ENCODE measurements at regions not wholly inside any gene's neighbourhood (a gene's known extent, or its start where the extent isn't known, plus 50 kb on each side); places are given as distances from the start of the nearest gene placed in this dataset.

GRCh38 chr7:88449410-88449809 lies 142.7 kb upstream of the STEAP4 start:
- ATAC-seq (no peak), DNase-seq (no peak)
- CTCF ChIA-PET = interaction anchor here (0.5 kb wide), 1 partner anchor 222 kb away, joined by 3 read pairs; no protein-coding TSS in a partner anchor
- no peaks in the 10 kb centered on the region for H3K9me2 ChIP-seq (replicated peaks; ENCODE audit: low read length)
- no peaks in the 10 kb centered on the region for H3K27me3 ChIP-seq (ENCODE audit: low read length)
- H3K4me3 ChIP-seq (ENCODE audit: low read length) = no peak overlapping the region
- no peaks in the 10 kb centered on the region for H3K79me2 ChIP-seq (ENCODE audit: low read length)
- no peak overlapping the region for H3K27ac ChIP-seq (ENCODE audit: low read length)
- no peak for TF ChIP-seq CTCF (conservative IDR thresholded peaks at IDR 0.05; ENCODE audit: low read depth, low read length)
- TF ChIP-seq EZH2 (IDR thresholded peaks at IDR 0.05; ENCODE audit: low read length, unreplicated experiment) = no peak
- no peak for TF ChIP-seq EZH2phosphoT487 (IDR thresholded peaks at IDR 0.05; ENCODE audit: borderline replicate concordance, low read length)
- no peak overlapping the region for H3K4me2 ChIP-seq (ENCODE audit: low read length)
- no peaks in the 10 kb centered on the region for H3K9me3 ChIP-seq (ENCODE audit: low read length)
- H3K36me3 ChIP-seq (ENCODE audit: low read depth, low read length) = no peaks in the 10 kb centered on the region
- no peak overlapping the region for H2AFZ ChIP-seq (ENCODE audit: low read length)
- POLR2A ChIA-PET (ENCODE audit: unreplicated experiment) = no interaction called here
- no TSS peak for BruUV-seq (replicated peaks)
- intact Hi-C loops (cut with micrococcal nuclease) = no loop called here
- no peaks in the 10 kb centered on the region for H4K20me1 ChIP-seq (ENCODE audit: low read length)
- no peaks in the 10 kb centered on the region for H3F3A ChIP-seq (ENCODE audit: low read length, unreplicated experiment)
- no peak overlapping the region for H3K9ac ChIP-seq (ENCODE audit: low read length)
- no peaks in the 10 kb centered on the region for H3K4me1 ChIP-seq (ENCODE audit: insufficient read depth, low read length)

GRCh38 chr7:88442413-88442812 lies 135.7 kb upstream of the STEAP4 start:
- TF ChIP-seq EZH2phosphoT487 (IDR thresholded peaks at IDR 0.05; ENCODE audit: borderline replicate concordance, low read length) (no peak), EZH2 (IDR thresholded peaks at IDR 0.05; ENCODE audit: low read length, unreplicated experiment) (no peak), CTCF (conservative IDR thresholded peaks at IDR 0.05; ENCODE audit: low read depth, low read length) (no peak)
- DNase-seq (no peak), ATAC-seq (no peak)
- no peaks in the 10 kb centered on the region for H3K4me1 ChIP-seq (ENCODE audit: insufficient read depth, low read length)
- H3K9ac ChIP-seq (ENCODE audit: low read length) = no peak overlapping the region
- POLR2A ChIA-PET (ENCODE audit: unreplicated experiment) = no interaction called here
- H3K79me2 ChIP-seq (ENCODE audit: low read length) = no peaks in the 10 kb centered on the region
- no peaks in the 10 kb centered on the region for H4K20me1 ChIP-seq (ENCODE audit: low read length)
- H3K4me2 ChIP-seq (ENCODE audit: low read length) = no peak overlapping the region
- no peak overlapping the region for H3K4me3 ChIP-seq (ENCODE audit: low read length)
- no peak overlapping the region for H3K27ac ChIP-seq (ENCODE audit: low read length)
- H3F3A ChIP-seq (ENCODE audit: low read length, unreplicated experiment) = no peaks in the 10 kb centered on the region
- intact Hi-C loops (cut with micrococcal nuclease) = no loop called here
- H2AFZ ChIP-seq (ENCODE audit: low read length) = no peak overlapping the region
- CTCF ChIA-PET = no interaction called here
- no peaks in the 10 kb centered on the region for H3K9me3 ChIP-seq (ENCODE audit: low read length)
- H3K27me3 ChIP-seq (ENCODE audit: low read length) = no peaks in the 10 kb centered on the region
- no peaks in the 10 kb centered on the region for H3K9me2 ChIP-seq (replicated peaks; ENCODE audit: low read length)
- no TSS peak for BruUV-seq (replicated peaks)
- H3K36me3 ChIP-seq (ENCODE audit: low read depth, low read length) = no peaks in the 10 kb centered on the region

- no peaks in the 10 kb centered on the region for H3K9me2 ChIP-seq (replicated peaks; ENCODE audit: low read length)
- intact Hi-C loops (cut with micrococcal nuclease) = no loop called here
- H3K9ac ChIP-seq (ENCODE audit: low read length) = no peak overlapping the region
- POLR2A ChIA-PET (ENCODE audit: unreplicated experiment) = no interaction called here
- no peaks in the 10 kb centered on the region for H3K36me3 ChIP-seq (ENCODE audit: low read depth, low read length)
- no peaks in the 10 kb centered on the region for H3K27me3 ChIP-seq (ENCODE audit: low read length)
- no peak for DNase-seq
- no peak overlapping the region for H3K27ac ChIP-seq (ENCODE audit: low read length)
- H3F3A ChIP-seq (ENCODE audit: low read length, unreplicated experiment) = no peaks in the 10 kb centered on the region
- H3K4me3 ChIP-seq (ENCODE audit: low read length) = no peak overlapping the region
- H3K4me2 ChIP-seq (ENCODE audit: low read length) = no peak overlapping the region
- H3K79me2 ChIP-seq (ENCODE audit: low read length) = no peaks in the 10 kb centered on the region
- no peak for ATAC-seq
- H2AFZ ChIP-seq (ENCODE audit: low read length) = no peak overlapping the region
- TF ChIP-seq EZH2phosphoT487 (IDR thresholded peaks at IDR 0.05; ENCODE audit: borderline replicate concordance, low read length) = no peak
- no peak for TF ChIP-seq EZH2 (IDR thresholded peaks at IDR 0.05; ENCODE audit: low read length, unreplicated experiment)
- no peak for TF ChIP-seq CTCF (conservative IDR thresholded peaks at IDR 0.05; ENCODE audit: low read depth, low read length)
- H4K20me1 ChIP-seq (ENCODE audit: low read length) = no peaks in the 10 kb centered on the region
- no TSS peak for BruUV-seq (replicated peaks)
- H3K9me3 ChIP-seq (ENCODE audit: low read length) = no peaks in the 10 kb centered on the region
- CTCF ChIA-PET = no interaction called here
- H3K4me1 ChIP-seq (ENCODE audit: insufficient read depth, low read length) = no peaks in the 10 kb centered on the region
These were observed 130.4 kb upstream of the STEAP4 start for GRCh38 chr7:88437132-88437531.
